ENCODE measurements at regions not wholly inside any gene's neighbourhood (a gene's known extent, or its start where the extent isn't known, plus 50 kb on each side); places are given as distances from the start of the nearest gene placed in this dataset.

DNA sequence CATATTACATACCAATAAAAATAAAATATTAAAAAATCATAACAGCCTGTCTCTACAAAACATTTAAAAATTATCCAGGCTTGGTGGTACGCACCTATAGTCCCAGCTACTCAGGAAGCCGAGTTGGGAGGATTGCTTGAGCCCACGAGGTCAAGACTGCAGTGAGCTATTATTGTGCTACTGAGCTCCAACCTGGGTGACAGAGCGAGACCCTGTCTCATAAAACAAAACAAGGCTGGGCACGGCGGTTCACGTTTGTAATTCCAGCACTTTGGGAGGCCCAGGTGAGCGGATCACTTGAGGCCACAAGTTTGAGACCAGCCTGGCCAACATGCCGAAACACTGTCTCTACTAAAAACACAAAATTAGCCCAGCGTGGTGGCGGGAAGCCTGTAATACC lies 52.2 kb upstream of the LSM14A start:
- DNase-seq: no peak

DNA sequence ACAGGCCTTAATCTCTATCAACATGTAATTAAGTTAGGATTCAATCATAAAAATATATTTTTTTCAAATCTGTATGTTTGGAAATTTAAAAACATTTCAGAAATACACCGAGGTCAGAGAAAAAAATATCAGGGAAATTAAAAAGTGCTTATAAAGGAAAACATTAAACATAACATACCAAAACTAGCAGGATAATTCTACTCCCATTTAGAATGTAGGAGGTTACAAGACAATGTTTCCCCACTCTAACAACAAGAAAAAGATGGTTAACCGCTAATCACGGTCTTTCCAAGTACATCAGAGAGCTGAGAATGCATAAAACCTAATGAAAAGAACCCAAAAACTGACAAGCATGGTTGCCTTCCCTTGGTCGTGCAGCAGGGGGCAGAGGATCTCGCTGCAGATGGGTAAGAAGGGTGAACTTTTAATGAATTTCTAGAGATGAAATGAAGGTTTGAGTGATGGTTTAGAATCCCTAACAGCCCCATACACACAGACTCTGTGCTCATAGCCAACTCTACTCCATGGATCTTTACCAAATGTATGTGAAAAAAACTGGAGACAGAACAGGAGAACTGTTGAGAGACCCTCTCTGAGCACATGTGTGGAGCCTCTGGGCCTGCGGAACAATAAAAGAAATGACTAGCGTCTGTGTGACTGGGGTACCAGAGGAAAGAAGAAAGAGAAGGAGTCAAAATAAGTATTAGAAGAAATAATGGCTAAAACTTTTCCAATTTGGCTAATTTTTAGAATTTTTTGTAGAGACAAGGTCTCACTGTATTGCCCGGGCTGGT lies 51.3 kb upstream of the LSM14A start:
- DNase-seq: peak; percentile 53

All from CD4-positive, alpha-beta T cell treated with Interleukin-4 for 4 hours (primary cell).